Fibroblast of villous mesenchyme (primary cell): ENCODE measurements at regions not wholly inside any gene's neighbourhood (a gene's known extent, or its start where the extent isn't known, plus 50 kb on each side); places are given as distances from the start of the nearest gene placed in this dataset.
"Not testable (repeated sequence)": the region's sequence is repeated elsewhere in the genome, so short reads cannot be mapped to it uniquely, and the experiment has no call there.

Experiments
- DNase-seq: peaks from one replicate; pipeline ENCODE4 v3.0.0-alpha.2; 2010; ENCODE audit warnings: low read depth
- H3K4me3 ChIP-seq: 2 replicates; pipeline ENCODE4 v1.5.1; 2011; ENCODE audit warnings: low read depth, mild to moderate bottlenecking, low read length
- CTCF ChIP-seq: IDR thresholded peaks from 2 replicates; pipeline ENCODE4 v1.5.1; 2012; ENCODE audit warnings: low read depth, mild to moderate bottlenecking, low read length; ENCODE audit not compliant: insufficient read depth

GRCh38 chr2:123652320-123652719 lies 372.8 kb upstream of the CNTNAP5 start:
- no peak overlapping the region for H3K4me3 ChIP-seq
- TF ChIP-seq CTCF, result no peak
- no peak for DNase-seq

GRCh38 chr2:123656590-123656989 lies 368.5 kb upstream of the CNTNAP5 start:
- no peak for TF ChIP-seq CTCF
- DNase-seq, result peak; percentile 9
- no peak overlapping the region for H3K4me3 ChIP-seq

GRCh38 chr2:123659120-123659519 lies 366.0 kb upstream of the CNTNAP5 start:
- H3K4me3 ChIP-seq, result no peak overlapping the region
- no peak for DNase-seq
- no peak for TF ChIP-seq CTCF

- no peak overlapping the region for H3K4me3 ChIP-seq
- no peak for TF ChIP-seq CTCF
- DNase-seq, result no peak
Observed at GRCh38 chr2:123670286-123670685, 354.8 kb upstream of the CNTNAP5 start.

- not testable (repeated sequence) for DNase-seq, H3K4me3 ChIP-seq
Observed at GRCh38 chr2:123683797-123684196, 341.3 kb upstream of the CNTNAP5 start.

GRCh38 chr2:123687064-123687463 lies 338.0 kb upstream of the CNTNAP5 start:
- TF ChIP-seq CTCF, result no peak
- no peak for DNase-seq

GRCh38 chr2:123688231-123688940 lies 336.7 kb upstream of the CNTNAP5 start:
- no peak for DNase-seq
- TF ChIP-seq CTCF, result no peak
- H3K4me3 ChIP-seq, result no peak overlapping the region

More at GRCh38 chr2:123687064-123687463, 338.0 kb upstream of the CNTNAP5 start:
- no peak overlapping the region for H3K4me3 ChIP-seq
